Testis (tissue), 2 donors: ENCODE measurements at regions not wholly inside any gene's neighbourhood (a gene's known extent, or its start where the extent isn't known, plus 50 kb on each side); places are given as distances from the start of the nearest gene placed in this dataset.

Experiments used
- DNase-seq: peaks from one replicate; pipeline ENCODE4 v3.0.0-alpha.2; 2019
- H3K27ac ChIP-seq, 2 donors: fragments of 200-600 bp; sonication (generic); one replicate each; pipeline ENCODE4 v1.5.1; 2019
- H3K27me3 ChIP-seq: fragments of 200-600 bp; sonication (generic); one replicate; pipeline ENCODE4 v1.5.1; 2019
- H3K36me3 ChIP-seq: fragments of 200-600 bp; sonication (generic); one replicate; pipeline ENCODE4 v1.5.1; 2017; ENCODE audit warnings: low read depth; ENCODE audit errors: missing control alignments
- H3K4me1 ChIP-seq: fragments of 200-600 bp; sonication (generic); one replicate; pipeline ENCODE4 v1.5.1; 2019
- H3K4me3 ChIP-seq, 2 donors: fragments of 200-600 bp; sonication (generic); one replicate each; pipeline ENCODE4 v1.5.1; 2017 to 2019
- H3K9me3 ChIP-seq: fragments of 200-600 bp; sonication (generic); one replicate; pipeline ENCODE4 v1.5.1; 2017
- POLR2A ChIP-seq: fragments of 450-650 bp; IDR thresholded peaks from one replicate; pipeline ENCODE4 v1.6.1; 2017; ENCODE audit warnings: antibody characterized with exemption, mild to moderate bottlenecking, moderate library complexity
- WGBS, 2 donors: methylation state at CpG; one replicate each; pipeline ENCODE4 v1.1.5; 2018; 5-methylcytosine and 5-hydroxymethylcytosine counted together
- intact Hi-C: fragments of 100-400 bp; cut with DNase I; formaldehyde crosslinking; loops from one replicate; pipeline ENCODE4 v1.15.1; 2023; ENCODE audit warnings: low total_unique reads
- TF ChIP-seq, protein P1 (sequence below), 3 experiments: fragments of 450-650 bp in 2 of 3; fragments of 200-600 bp in 1 of 3; sonication (generic) in 1 of 3; IDR thresholded peaks; one replicate each; pipeline ENCODE4 v1.5.1; 2016 to 2019; ENCODE audit warnings: antibody characterized with exemption in 3 of 3, mild to moderate bottlenecking in 2 of 3, moderate library complexity in 1 of 3

DNA sequence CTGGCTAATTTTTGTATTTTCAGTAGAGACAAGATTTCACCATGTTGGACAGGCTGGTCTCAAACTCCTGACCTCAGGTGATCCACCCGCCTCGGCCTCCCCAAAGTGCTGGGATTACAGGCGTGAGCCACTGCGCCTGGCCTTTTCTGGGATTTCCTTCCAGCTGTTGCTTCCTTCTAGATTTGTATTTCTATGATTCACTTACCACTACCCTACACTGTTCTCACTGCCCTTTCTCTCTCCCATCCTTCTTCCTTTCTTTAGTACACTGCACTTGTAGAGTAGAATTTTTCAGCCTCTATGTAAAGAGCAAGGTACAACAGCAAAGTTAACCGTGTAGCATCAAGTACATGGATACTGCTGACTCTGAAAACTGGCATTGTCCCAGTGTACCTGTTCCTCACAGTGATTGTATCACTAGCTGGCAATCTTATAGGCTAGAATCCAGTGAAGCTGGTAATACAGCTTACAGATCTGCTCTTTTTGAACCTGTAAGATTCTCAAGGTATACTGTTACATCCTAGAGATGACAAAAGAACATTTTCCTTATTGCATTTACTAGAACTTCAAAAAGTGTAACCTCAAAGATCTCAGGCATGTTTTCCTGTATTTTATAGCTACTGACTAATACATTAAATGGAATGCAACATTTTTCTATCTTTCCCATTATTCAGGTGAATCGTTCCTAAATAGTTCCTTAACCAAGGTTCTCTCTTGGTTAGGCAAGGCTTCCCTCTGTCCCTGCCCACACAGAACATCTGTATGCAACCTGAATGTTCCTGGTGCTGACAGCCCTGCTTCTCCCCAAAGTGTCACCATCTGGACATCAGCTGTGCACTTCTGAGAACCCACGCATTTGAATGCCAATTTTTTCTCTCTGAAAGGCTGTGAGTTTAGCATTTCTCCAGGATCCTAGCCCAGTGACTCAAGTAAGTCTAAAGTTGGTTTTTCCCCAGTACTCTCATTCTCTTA is 74.1 kb upstream of the RAP2B start:
- Histone ChIP-seq H3K27ac (no peak overlapping the region), H3K4me3 (no peak overlapping the region), H3K9me3 (no peaks in the 10 kb centered on the region), H3K36me3 (no peaks in the 10 kb centered on the region), H3K4me1 (no peaks in the 10 kb centered on the region), H3K27me3 (no peaks in the 10 kb centered on the region)
- intact Hi-C loops, result no loop called here
- WGBS, 2 donors, result 77 to 85% methylated on average over 7 of the region's 7 CpGs
- no peak for DNase-seq
- TF ChIP-seq, protein P1, sequence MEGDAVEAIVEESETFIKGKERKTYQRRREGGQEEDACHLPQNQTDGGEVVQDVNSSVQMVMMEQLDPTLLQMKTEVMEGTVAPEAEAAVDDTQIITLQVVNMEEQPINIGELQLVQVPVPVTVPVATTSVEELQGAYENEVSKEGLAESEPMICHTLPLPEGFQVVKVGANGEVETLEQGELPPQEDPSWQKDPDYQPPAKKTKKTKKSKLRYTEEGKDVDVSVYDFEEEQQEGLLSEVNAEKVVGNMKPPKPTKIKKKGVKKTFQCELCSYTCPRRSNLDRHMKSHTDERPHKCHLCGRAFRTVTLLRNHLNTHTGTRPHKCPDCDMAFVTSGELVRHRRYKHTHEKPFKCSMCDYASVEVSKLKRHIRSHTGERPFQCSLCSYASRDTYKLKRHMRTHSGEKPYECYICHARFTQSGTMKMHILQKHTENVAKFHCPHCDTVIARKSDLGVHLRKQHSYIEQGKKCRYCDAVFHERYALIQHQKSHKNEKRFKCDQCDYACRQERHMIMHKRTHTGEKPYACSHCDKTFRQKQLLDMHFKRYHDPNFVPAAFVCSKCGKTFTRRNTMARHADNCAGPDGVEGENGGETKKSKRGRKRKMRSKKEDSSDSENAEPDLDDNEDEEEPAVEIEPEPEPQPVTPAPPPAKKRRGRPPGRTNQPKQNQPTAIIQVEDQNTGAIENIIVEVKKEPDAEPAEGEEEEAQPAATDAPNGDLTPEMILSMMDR (IDR thresholded peaks at IDR 0.05), result no peak
- no peak for TF ChIP-seq POLR2A

DNA sequence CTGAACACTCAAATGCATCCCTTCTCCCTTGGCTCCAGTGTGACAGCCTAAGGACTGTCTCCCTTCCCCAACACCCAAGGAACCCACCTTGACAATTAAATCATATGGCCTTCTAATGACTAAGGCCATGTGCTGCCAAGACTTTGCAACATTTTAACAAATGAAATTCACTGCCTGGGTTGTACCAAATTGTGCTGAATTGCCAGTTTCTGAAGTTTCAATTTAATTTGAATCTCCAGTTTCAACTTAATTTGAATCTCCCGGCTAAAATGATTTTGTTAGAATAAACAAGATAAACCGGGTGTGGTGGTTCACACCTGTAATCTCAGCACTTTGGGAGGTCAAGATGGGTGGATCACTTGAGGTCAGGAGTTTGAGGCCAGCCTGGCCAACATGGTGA is 72.4 kb upstream of the RAP2B start:
- Histone ChIP-seq H3K27me3 (no peaks in the 10 kb centered on the region), H3K4me3 (no peak overlapping the region), H3K9me3 (no peaks in the 10 kb centered on the region), H3K36me3 (no peaks in the 10 kb centered on the region), H3K4me1 (no peaks in the 10 kb centered on the region), H3K27ac (no peak overlapping the region)
- TF ChIP-seq, protein P1 (IDR thresholded peaks at IDR 0.05), result no peak
- no peak for TF ChIP-seq POLR2A
- 69 to 72% methylated on average over 2 of the region's 2 CpGs for WGBS, 2 donors
- intact Hi-C loops, result no loop called here
- no peak for DNase-seq

DNA sequence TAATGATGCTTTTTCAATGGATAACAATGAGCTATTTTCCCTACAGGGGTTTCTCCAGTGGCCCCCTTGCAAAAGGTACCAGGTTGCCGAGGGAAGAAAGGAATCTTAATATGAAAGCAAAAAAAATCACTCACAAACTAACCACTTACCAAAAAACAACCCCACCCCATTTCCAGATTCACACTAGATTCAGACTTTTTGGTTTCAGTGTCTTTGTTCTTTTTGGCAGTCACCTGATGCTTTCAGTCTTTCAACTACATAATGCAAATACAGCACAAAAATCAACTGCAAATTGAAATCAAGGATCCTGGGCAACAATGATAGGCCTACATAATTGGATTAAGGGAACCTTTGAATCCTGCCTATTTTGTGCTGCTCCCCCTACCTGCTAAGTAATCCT is 71.1 kb upstream of the RAP2B start:
- WGBS, 2 donors, result 82 to 93% methylated on average over 1 of the region's 1 CpG
- no peaks in the 10 kb centered on the region for H3K9me3 ChIP-seq
- TF ChIP-seq, protein P1 (IDR thresholded peaks at IDR 0.05), result no peak
- TF ChIP-seq POLR2A, result no peak
- no peaks in the 10 kb centered on the region for H3K27me3 ChIP-seq
- intact Hi-C loops, result no loop called here
- no peak for DNase-seq
- no peak overlapping the region for H3K4me3 ChIP-seq
- H3K4me1 ChIP-seq, result no peaks in the 10 kb centered on the region
- H3K27ac ChIP-seq, result no peak overlapping the region
- H3K36me3 ChIP-seq, result no peaks in the 10 kb centered on the region

DNA sequence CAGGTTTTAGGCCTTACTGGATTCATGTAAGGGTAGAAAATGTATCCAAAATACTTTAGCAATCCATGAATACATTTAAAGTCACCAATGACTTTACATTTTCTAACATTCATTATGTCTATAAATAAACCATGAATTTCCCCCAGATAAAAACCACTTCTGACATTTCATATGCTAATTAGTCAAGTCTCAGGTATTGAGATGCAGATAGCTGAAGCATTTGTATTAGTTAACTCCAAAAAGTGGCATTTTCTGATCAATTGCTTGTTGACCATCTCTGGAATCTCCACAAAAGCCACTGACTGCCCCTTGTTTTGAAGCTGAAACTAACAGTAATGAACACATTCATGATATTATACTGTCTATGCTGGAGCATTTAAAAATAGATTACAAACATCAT is 68.4 kb upstream of the RAP2B start:
- Histone ChIP-seq H3K36me3 (no peaks in the 10 kb centered on the region), H3K9me3 (no peaks in the 10 kb centered on the region), H3K27ac (no peak overlapping the region), H3K4me3 (no peak overlapping the region), H3K27me3 (no peaks in the 10 kb centered on the region), H3K4me1 (no peaks in the 10 kb centered on the region)
- intact Hi-C loops, result no loop called here
- TF ChIP-seq POLR2A, result no peak
- no peak for DNase-seq

DNA sequence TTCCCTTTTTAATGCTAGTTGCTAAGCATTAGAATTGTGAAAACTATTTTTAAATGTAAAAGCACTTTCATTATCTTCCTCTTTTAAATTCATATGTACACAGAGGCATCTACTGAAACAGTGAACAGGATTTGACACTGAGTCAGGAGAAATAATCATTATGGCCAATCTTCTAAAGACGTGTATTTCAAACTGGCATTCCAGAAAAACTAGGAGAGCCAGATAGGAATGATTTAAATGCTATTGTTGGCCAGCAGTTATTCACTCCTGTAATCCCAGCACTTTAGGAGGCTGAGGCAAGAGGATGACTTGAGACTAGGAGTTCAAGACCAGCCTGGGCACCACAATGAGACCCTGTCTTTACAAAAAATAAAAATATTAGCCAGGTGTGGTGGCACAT is 67.6 kb upstream of the RAP2B start:
- WGBS, 2 donors, result 40 to 44% methylated on average over 1 of the region's 1 CpG
- H3K27ac ChIP-seq, result no peak overlapping the region
- TF ChIP-seq, protein P1 (IDR thresholded peaks at IDR 0.05), result no peak
- TF ChIP-seq POLR2A, result no peak

More for the DNA sequence above, 67.6 kb upstream of the RAP2B start:
- intact Hi-C loops, result no loop called here
- no peaks in the 10 kb centered on the region for H3K9me3 ChIP-seq
- H3K4me1 ChIP-seq, result no peaks in the 10 kb centered on the region
- no peaks in the 10 kb centered on the region for H3K27me3 ChIP-seq
- no peak overlapping the region for H3K4me3 ChIP-seq
- H3K36me3 ChIP-seq, result no peaks in the 10 kb centered on the region
- no peak for DNase-seq
